WTC11 (cell line): ENCODE measurements at regions not wholly inside any gene's neighbourhood (a gene's known extent, or its start where the extent isn't known, plus 50 kb on each side); places are given as distances from the start of the nearest gene placed in this dataset.

Source experiments
- ATAC-seq: fragments of 200-7000 bp; cut with Tn5 transposase; 2 replicates; pipeline ENCODE4 v1.10.0; 2021; ENCODE audit warnings: mild to moderate bottlenecking, moderate library complexity
- CTCF ChIA-PET: fragments of 300-600 bp; sonication (Branson Sonifier 250); formaldehyde crosslinking; loops from one replicate; lab custom pipeline; 2021; ENCODE audit warnings: antibody characterized with exemption; lab: Charles Lee
- POLR2A ChIA-PET: fragments of 350-600 bp; sonication (Branson Sonifier 250); formaldehyde crosslinking; loops from one replicate; lab custom pipeline; 2021; ENCODE audit warnings: antibody characterized with exemption; lab: Charles Lee
- DNase-seq: peaks from one replicate; pipeline ENCODE4 v3.0.0; 2021; ENCODE audit warnings: low spot score
- H3K27ac Mint-ChIP-seq: 2 replicates; pipeline ENCODE4 v1.8.0; 2021; ENCODE audit warnings: mixed read lengths
- H3K27me3 Mint-ChIP-seq: 2 replicates; pipeline ENCODE4 v1.8.0; 2021; ENCODE audit warnings: low read depth, mild to moderate bottlenecking, moderate library complexity, mixed read lengths
- H3K36me3 Mint-ChIP-seq: 2 replicates; pipeline ENCODE4 v1.8.0; 2021; ENCODE audit warnings: mixed read lengths
- H3K4me1 Mint-ChIP-seq: 2 replicates; pipeline ENCODE4 v1.8.0; 2022; ENCODE audit warnings: mixed read lengths
- H3K4me3 Mint-ChIP-seq: 2 replicates; pipeline ENCODE4 v1.8.0; 2021; ENCODE audit warnings: mild to moderate bottlenecking, moderate library complexity, mixed read lengths
- H3K9me3 Mint-ChIP-seq: 2 replicates; pipeline ENCODE4 v1.8.0; 2021; ENCODE audit warnings: mixed read lengths
- CBFB ChIP-seq: sonication (generic); formaldehyde crosslinking; IDR thresholded peaks from 2 replicates; pipeline ENCODE4 v1.8.1; 2022; ENCODE audit warnings: mild to moderate bottlenecking, low read depth, missing genetic modification reagents
- CREM ChIP-seq: sonication (generic); formaldehyde crosslinking; IDR thresholded peaks from 2 replicates; pipeline ENCODE4 v1.8.1; 2022; ENCODE audit warnings: mild to moderate bottlenecking, missing genetic modification reagents, moderate library complexity
- NR3C1 ChIP-seq: sonication (generic); formaldehyde crosslinking; conservative IDR thresholded peaks from 2 replicates; pipeline ENCODE4 v1.8.1; 2023; ENCODE audit warnings: low read depth, mild to moderate bottlenecking, missing genetic modification reagents
- PRDM15 ChIP-seq: sonication (generic); formaldehyde crosslinking; IDR thresholded peaks from 2 replicates; pipeline ENCODE4 v1.8.0; 2022; ENCODE audit warnings: missing genetic modification reagents
- STAT6 ChIP-seq: sonication (generic); formaldehyde crosslinking; conservative IDR thresholded peaks from 2 replicates; pipeline ENCODE4 v1.8.1; 2023; ENCODE audit warnings: mild to moderate bottlenecking, low read depth, missing genetic modification reagents, moderate library complexity
- ZNF232 ChIP-seq: sonication (generic); formaldehyde crosslinking; IDR thresholded peaks from 2 replicates; pipeline ENCODE4 v1.8.0; 2022; ENCODE audit warnings: mild to moderate bottlenecking, missing genetic modification reagents
- ZNF281 ChIP-seq: sonication (generic); formaldehyde crosslinking; IDR thresholded peaks from 2 replicates; pipeline ENCODE4 v1.8.0; 2023; ENCODE audit warnings: mild to moderate bottlenecking, missing genetic modification reagents
- ZNF317 ChIP-seq: sonication (generic); formaldehyde crosslinking; IDR thresholded peaks from 2 replicates; pipeline ENCODE4 v1.8.1; 2023; ENCODE audit warnings: low read depth, mild to moderate bottlenecking, moderate library complexity, missing genetic modification reagents, borderline replicate concordance
- ZNF396 ChIP-seq: fragments of 250-450 bp; sonication (Bioruptor Pico); IDR thresholded peaks from 2 replicates; pipeline ENCODE4 v1.8.0; 2021; ENCODE audit warnings: mild to moderate bottlenecking, moderate library complexity, borderline replicate concordance
- ZNF512 ChIP-seq: sonication (generic); formaldehyde crosslinking; IDR thresholded peaks from 2 replicates; pipeline ENCODE4 v1.8.1; 2022; ENCODE audit warnings: missing genetic modification reagents, borderline replicate concordance
- TF ChIP-seq, protein P1 (sequence below): sonication (generic); formaldehyde crosslinking; IDR thresholded peaks from 2 replicates; pipeline ENCODE4 v1.8.0; 2022; ENCODE audit warnings: mild to moderate bottlenecking, missing genetic modification reagents
- TF ChIP-seq, protein P2 (sequence below): fragments of 250-450 bp; sonication (Bioruptor Pico); IDR thresholded peaks from 2 replicates; pipeline ENCODE4 v1.9.0; 2021; ENCODE audit warnings: mild to moderate bottlenecking
- TF ChIP-seq, protein P3 (sequence below): fragments of 250-450 bp; sonication (Bioruptor Pico); IDR thresholded peaks from 2 replicates; pipeline ENCODE4 v1.9.0; 2021; ENCODE audit warnings: moderate library complexity, mild to moderate bottlenecking, inconsistent platforms, borderline replicate concordance
- TF ChIP-seq, protein P4 (sequence below): fragments of 250-450 bp; sonication (Bioruptor Pico); IDR thresholded peaks from 2 replicates; pipeline ENCODE4 v1.9.0; 2021; ENCODE audit warnings: mild to moderate bottlenecking
- TF ChIP-seq, protein P5 (sequence below): sonication (generic); formaldehyde crosslinking; conservative IDR thresholded peaks from 2 replicates; pipeline ENCODE4 v1.8.1; 2022; ENCODE audit warnings: mild to moderate bottlenecking, missing genetic modification reagents
- TF ChIP-seq, protein P6 (sequence below): sonication (generic); formaldehyde crosslinking; IDR thresholded peaks from 2 replicates; pipeline ENCODE4 v1.8.0; 2023; ENCODE audit warnings: missing genetic modification reagents

GRCh38 chr2:80887841-80888378 is 583.4 kb upstream of the LRRTM1 start (continued):
- TF ChIP-seq, protein P1, sequence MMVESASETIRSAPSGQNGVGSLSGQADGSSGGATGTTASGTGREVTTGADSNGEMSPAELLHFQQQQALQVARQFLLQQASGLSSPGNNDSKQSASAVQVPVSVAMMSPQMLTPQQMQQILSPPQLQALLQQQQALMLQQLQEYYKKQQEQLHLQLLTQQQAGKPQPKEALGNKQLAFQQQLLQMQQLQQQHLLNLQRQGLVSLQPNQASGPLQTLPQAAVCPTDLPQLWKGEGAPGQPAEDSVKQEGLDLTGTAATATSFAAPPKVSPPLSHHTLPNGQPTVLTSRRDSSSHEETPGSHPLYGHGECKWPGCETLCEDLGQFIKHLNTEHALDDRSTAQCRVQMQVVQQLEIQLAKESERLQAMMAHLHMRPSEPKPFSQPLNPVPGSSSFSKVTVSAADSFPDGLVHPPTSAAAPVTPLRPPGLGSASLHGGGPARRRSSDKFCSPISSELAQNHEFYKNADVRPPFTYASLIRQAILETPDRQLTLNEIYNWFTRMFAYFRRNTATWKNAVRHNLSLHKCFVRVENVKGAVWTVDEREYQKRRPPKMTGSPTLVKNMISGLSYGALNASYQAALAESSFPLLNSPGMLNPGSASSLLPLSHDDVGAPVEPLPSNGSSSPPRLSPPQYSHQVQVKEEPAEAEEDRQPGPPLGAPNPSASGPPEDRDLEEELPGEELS (CRISPR knock-in tag) = no peak

- ATAC-seq (peak; percentile 92), DNase-seq (no peak)
- no peaks in the 10 kb centered on the region; the same call in 1 of the 2 replicates for H3K27me3 Mint-ChIP-seq
- peaks cover 4% of the 10 kb centered on the region; the same call in 1 of the 2 replicates for H3K36me3 Mint-ChIP-seq
- H3K4me3 Mint-ChIP-seq = peak overlapping the region; percentile 33
- peaks cover 7% of the 10 kb centered on the region for H3K9me3 Mint-ChIP-seq
- H3K4me1 Mint-ChIP-seq = peaks cover 75% of the 10 kb centered on the region
- ChIA-PET CTCF (interaction anchor here (1.6 kb wide), 1 partner anchor 22 kb away, joined by 6 read pairs; no protein-coding TSS in a partner anchor), POLR2A (no interaction called here)
- H3K27ac Mint-ChIP-seq = peak overlapping the region; percentile 94
- TF ChIP-seq ZNF512 = no peak
- TF ChIP-seq, protein P2, sequence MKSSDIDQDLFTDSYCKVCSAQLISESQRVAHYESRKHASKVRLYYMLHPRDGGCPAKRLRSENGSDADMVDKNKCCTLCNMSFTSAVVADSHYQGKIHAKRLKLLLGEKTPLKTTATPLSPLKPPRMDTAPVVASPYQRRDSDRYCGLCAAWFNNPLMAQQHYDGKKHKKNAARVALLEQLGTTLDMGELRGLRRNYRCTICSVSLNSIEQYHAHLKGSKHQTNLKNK (CRISPR knock-in tag) = no peak
- TF ChIP-seq, protein P3, sequence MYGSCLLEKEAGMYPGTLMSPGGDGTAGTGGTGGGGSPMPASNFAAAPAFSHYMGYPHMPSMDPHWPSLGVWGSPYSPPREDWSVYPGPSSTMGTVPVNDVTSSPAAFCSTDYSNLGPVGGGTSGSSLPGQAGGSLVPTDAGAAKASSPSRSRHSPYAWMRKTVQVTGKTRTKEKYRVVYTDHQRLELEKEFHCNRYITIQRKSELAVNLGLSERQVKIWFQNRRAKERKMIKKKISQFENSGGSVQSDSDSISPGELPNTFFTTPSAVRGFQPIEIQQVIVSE (CRISPR knock-in tag) = no peak
- TF ChIP-seq ZNF232 (CRISPR knock-in tag) = no peak
- TF ChIP-seq, protein P4, sequence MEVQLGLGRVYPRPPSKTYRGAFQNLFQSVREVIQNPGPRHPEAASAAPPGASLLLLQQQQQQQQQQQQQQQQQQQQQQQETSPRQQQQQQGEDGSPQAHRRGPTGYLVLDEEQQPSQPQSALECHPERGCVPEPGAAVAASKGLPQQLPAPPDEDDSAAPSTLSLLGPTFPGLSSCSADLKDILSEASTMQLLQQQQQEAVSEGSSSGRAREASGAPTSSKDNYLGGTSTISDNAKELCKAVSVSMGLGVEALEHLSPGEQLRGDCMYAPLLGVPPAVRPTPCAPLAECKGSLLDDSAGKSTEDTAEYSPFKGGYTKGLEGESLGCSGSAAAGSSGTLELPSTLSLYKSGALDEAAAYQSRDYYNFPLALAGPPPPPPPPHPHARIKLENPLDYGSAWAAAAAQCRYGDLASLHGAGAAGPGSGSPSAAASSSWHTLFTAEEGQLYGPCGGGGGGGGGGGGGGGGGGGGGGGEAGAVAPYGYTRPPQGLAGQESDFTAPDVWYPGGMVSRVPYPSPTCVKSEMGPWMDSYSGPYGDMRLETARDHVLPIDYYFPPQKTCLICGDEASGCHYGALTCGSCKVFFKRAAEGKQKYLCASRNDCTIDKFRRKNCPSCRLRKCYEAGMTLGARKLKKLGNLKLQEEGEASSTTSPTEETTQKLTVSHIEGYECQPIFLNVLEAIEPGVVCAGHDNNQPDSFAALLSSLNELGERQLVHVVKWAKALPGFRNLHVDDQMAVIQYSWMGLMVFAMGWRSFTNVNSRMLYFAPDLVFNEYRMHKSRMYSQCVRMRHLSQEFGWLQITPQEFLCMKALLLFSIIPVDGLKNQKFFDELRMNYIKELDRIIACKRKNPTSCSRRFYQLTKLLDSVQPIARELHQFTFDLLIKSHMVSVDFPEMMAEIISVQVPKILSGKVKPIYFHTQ (CRISPR knock-in tag) = no peak
- no peak for TF ChIP-seq PRDM15
- TF ChIP-seq ZNF317 = no peak
- no peak for TF ChIP-seq CREM (CRISPR knock-in tag)
- no peak for TF ChIP-seq ZNF396 (CRISPR knock-in tag)
- no peak for TF ChIP-seq NR3C1 (CRISPR knock-in tag)
- TF ChIP-seq CBFB (CRISPR knock-in tag) = no peak
- no peak for TF ChIP-seq STAT6 (CRISPR knock-in tag)
- no peak for TF ChIP-seq ZNF281 (CRISPR knock-in tag)
- TF ChIP-seq, protein P5, sequence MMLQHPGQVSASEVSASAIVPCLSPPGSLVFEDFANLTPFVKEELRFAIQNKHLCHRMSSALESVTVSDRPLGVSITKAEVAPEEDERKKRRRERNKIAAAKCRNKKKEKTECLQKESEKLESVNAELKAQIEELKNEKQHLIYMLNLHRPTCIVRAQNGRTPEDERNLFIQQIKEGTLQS (CRISPR knock-in tag) = no peak
- TF ChIP-seq, protein P6, sequence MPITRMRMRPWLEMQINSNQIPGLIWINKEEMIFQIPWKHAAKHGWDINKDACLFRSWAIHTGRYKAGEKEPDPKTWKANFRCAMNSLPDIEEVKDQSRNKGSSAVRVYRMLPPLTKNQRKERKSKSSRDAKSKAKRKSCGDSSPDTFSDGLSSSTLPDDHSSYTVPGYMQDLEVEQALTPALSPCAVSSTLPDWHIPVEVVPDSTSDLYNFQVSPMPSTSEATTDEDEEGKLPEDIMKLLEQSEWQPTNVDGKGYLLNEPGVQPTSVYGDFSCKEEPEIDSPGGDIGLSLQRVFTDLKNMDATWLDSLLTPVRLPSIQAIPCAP (CRISPR knock-in tag) = no peak
Observed at GRCh38 chr2:80874374-80874773, 569.8 kb upstream of the LRRTM1 start.
